HepG2 (cell line): ENCODE measurements at regions not wholly inside any gene's neighbourhood (a gene's known extent, or its start where the extent isn't known, plus 50 kb on each side); places are given as distances from the start of the nearest gene placed in this dataset.

Source experiments
- ATAC-seq: fragments of 200-7000 bp; cut with Tn5 transposase; 3 replicates; pipeline ENCODE4 v1.9.1; 2020; ENCODE audit warnings: mild to moderate bottlenecking, moderate library complexity
- BruUV-seq: library from RNA; stranded (reverse); fragments of 400-500 nt; replicated peaks from 2 replicates; lab custom pipeline; 2021; lab: Mats Ljungman, UMichigan
- CTCF ChIA-PET: fragments of 300-600 bp; formaldehyde crosslinking; extraction: SDS; loops from one replicate; lab custom pipeline; 2021; ENCODE audit warnings: low total read pairs, inconsistent platforms, low intra/inter-chr PET ratio; lab: Yijun Ruan, JAX
- POLR2A ChIA-PET: fragments of 350-600 bp; sonication (Branson Sonifier 250); formaldehyde crosslinking; loops from one replicate; lab custom pipeline; 2020; ENCODE audit warnings: antibody characterized with exemption, inconsistent platforms; lab: Yijun Ruan, JAX
- DNase-seq: peaks from one replicate; pipeline ENCODE4 v3.0.0-alpha.2; 2015; ENCODE audit warnings: low spot score
- FAIRE-seq: peaks from 3 replicates; lab custom pipeline; 2011; peaks lifted over from hg19 to GRCh38; lab: Jason Lieb, UNC
- H2AFZ ChIP-seq: one replicate; pipeline ENCODE4 v1.6.1; 2011; ENCODE audit warnings: low read length, inconsistent platforms
- H3K27ac ChIP-seq: fragments of 300-600 bp; 3 replicates; pipeline ENCODE4 v1.8.0; 2011; ENCODE audit warnings: mixed run types, mild to moderate bottlenecking, mixed read lengths, low read length, inconsistent platforms; ENCODE audit not compliant: insufficient read depth; ENCODE audit errors: extremely low read length
- H3K27me3 ChIP-seq, 2 experiments: fragments of 200-600 bp in 1 of 2; 2 replicates in 1 of 2; 3 replicates in 1 of 2; pipeline versions ENCODE4 v1.6.0 to v1.8.0; 2011; ENCODE audit warnings: low read length in 2 of 2, mild to moderate bottlenecking in 2 of 2, moderate library complexity in 2 of 2, inconsistent platforms in 1 of 2; ENCODE audit not compliant: insufficient read depth in 2 of 2, control insufficient read depth in 1 of 2
- H3K36me3 ChIP-seq, 2 experiments: fragments of 200-600 bp in 1 of 2; replicated peaks in 1 of 2; 2 replicates in 1 of 2; 3 replicates in 1 of 2; pipeline versions ENCODE4 v1.5.1 to v1.8.0; 2011; ENCODE audit warnings: low read length in 2 of 2, inconsistent platforms in 1 of 2; ENCODE audit not compliant: insufficient read depth in 2 of 2, control insufficient read depth in 1 of 2
- H3K4me1 ChIP-seq: 2 replicates; pipeline ENCODE4 v1.5.1; 2012; ENCODE audit warnings: low read length, inconsistent platforms; ENCODE audit not compliant: insufficient read depth
- H3K4me2 ChIP-seq: 2 replicates; pipeline ENCODE4 v1.6.0; 2011; ENCODE audit warnings: low read depth, low read length, inconsistent platforms
- H3K4me3 ChIP-seq, 3 experiments: fragments of 200-600 bp in 1 of 3; sonication (generic), shearing (Covaris generic) in 1 of 3; replicated peaks in 1 of 3; 2 replicates each; pipeline ENCODE4 v1.5.1; 2011 to 2016; ENCODE audit warnings: low read length in 3 of 3, inconsistent platforms in 2 of 3, low read depth in 2 of 3, mild to moderate bottlenecking in 2 of 3, control low read depth in 1 of 3, mixed read lengths in 1 of 3; ENCODE audit not compliant: insufficient read depth in 1 of 3
- H3K79me2 ChIP-seq: one replicate; pipeline ENCODE4 v1.6.1; 2011; ENCODE audit warnings: low read length, inconsistent platforms; ENCODE audit not compliant: insufficient read depth
- H3K9ac ChIP-seq: 2 replicates; pipeline ENCODE4 v1.6.0; 2011; ENCODE audit warnings: mild to moderate bottlenecking, low read depth, low read length, inconsistent platforms; ENCODE audit not compliant: insufficient read depth
- H3K9me3 ChIP-seq: 2 replicates; pipeline ENCODE4 v1.5.1; 2012; ENCODE audit warnings: mild to moderate bottlenecking, low read length
- H4K20me1 ChIP-seq: 2 replicates; pipeline ENCODE4 v1.6.0; 2011; ENCODE audit warnings: inconsistent platforms, mild to moderate bottlenecking, low read length, moderate library complexity; ENCODE audit not compliant: insufficient read depth
- ATF7-NPFF ChIP-seq: sonication (generic); formaldehyde crosslinking; IDR thresholded peaks from 2 replicates; pipeline ENCODE4 v1.8.1; 2023; ENCODE audit warnings: mild to moderate bottlenecking, low read depth, missing genetic modification reagents, moderate library complexity
- HDAC1 ChIP-seq: sonication (generic); formaldehyde crosslinking; IDR thresholded peaks from 2 replicates; pipeline ENCODE4 v1.5.1; 2020; ENCODE audit warnings: mild to moderate bottlenecking, missing genetic modification reagents
- MIER2 ChIP-seq: IDR thresholded peaks from 2 replicates; pipeline ENCODE4 v1.6.1; 2016; ENCODE audit warnings: missing biosample characterization, missing genetic modification reagents
- TFDP2 ChIP-seq: sonication (generic); formaldehyde crosslinking; IDR thresholded peaks from 2 replicates; pipeline ENCODE4 v1.4.0; 2020; ENCODE audit warnings: missing genetic modification reagents
- ZFX ChIP-seq: sonication (generic); formaldehyde crosslinking; IDR thresholded peaks from 2 replicates; pipeline ENCODE4 v1.4.0; 2020; ENCODE audit warnings: mild to moderate bottlenecking, low read depth, missing genetic modification reagents, moderate library complexity
- ZKSCAN8 ChIP-seq: IDR thresholded peaks from 2 replicates; pipeline ENCODE4 v1.6.1; 2016; ENCODE audit warnings: borderline replicate concordance, missing genetic modification reagents, missing compliant biosample characterization
- WGBS: methylation state at CpG from one replicate; pipeline ENCODE4 v1.1.6; 2017; ENCODE audit warnings: low lambda C conversion rate; 5-methylcytosine and 5-hydroxymethylcytosine counted together
- in situ Hi-C: cut with HindIII; loops from 2 replicates; pipeline ENCODE4 v1.10.0; 2017; ENCODE audit warnings: low pct_unique_long_range_greater_than_20kb; ENCODE audit not compliant: extremely low pct_ligation_motif_present
- intact Hi-C: fragments of 100-400 bp; cut with micrococcal nuclease; formaldehyde crosslinking; loops from one replicate; pipeline ENCODE4 v1.10.0; 2022; ENCODE audit not compliant: unreplicated experiment
- TF ChIP-seq, protein P1 (sequence below): sonication (generic); formaldehyde crosslinking; conservative IDR thresholded peaks from 2 replicates; pipeline ENCODE4 v1.8.0; 2022; ENCODE audit warnings: missing genetic modification reagents

DNA sequence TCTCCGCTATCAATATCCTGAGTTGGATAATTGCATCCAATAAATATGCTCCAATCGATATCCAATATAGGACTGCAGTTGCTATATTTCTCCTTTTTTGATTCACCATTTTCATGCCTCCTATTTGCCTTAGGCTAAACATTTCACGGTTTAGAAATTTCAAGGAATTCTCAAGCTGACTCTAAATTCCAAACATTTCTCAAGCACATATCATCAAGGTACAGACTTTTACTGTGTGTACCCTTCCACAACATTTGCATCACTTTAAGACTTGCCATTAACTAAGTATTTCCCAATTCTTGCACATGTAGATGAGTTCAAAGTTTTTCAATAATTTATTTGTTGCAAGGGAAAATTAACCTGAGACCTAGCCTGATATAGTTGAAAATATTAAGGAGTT is 795.2 kb upstream of the TMPRSS15 start:
- Histone ChIP-seq H3K9ac (no peak overlapping the region), H3K27me3 (no peaks in the 10 kb centered on the region), H4K20me1 (no peaks in the 10 kb centered on the region), H3K27ac (no peak overlapping the region), H3K4me3 (no peak overlapping the region; a peak in 1 of 6 replicates), H3K79me2 (no peaks in the 10 kb centered on the region), H3K4me1 (no peaks in the 10 kb centered on the region), H3K4me2 (no peak overlapping the region), H2AFZ (no peak overlapping the region), H3K36me3 (no peaks in the 10 kb centered on the region), H3K9me3 (peaks cover 91% of the 10 kb centered on the region)
- in situ Hi-C loops, result no loop called here
- no peak for DNase-seq
- intact Hi-C loops, result no loop called here
- no TSS peak for BruUV-seq
- FAIRE-seq, result no peak
- ATAC-seq, result no peak
- 13% methylated on average over 3 of the region's 3 CpGs for WGBS
- TF ChIP-seq ZKSCAN8 (CRISPR knock-in tag) (no peak), TFDP2 (CRISPR knock-in tag) (no peak), ATF7-NPFF (CRISPR knock-in tag) (no peak), ZFX (CRISPR knock-in tag) (no peak), HDAC1 (no peak), MIER2 (CRISPR knock-in tag) (no peak)
- TF ChIP-seq, protein P1, sequence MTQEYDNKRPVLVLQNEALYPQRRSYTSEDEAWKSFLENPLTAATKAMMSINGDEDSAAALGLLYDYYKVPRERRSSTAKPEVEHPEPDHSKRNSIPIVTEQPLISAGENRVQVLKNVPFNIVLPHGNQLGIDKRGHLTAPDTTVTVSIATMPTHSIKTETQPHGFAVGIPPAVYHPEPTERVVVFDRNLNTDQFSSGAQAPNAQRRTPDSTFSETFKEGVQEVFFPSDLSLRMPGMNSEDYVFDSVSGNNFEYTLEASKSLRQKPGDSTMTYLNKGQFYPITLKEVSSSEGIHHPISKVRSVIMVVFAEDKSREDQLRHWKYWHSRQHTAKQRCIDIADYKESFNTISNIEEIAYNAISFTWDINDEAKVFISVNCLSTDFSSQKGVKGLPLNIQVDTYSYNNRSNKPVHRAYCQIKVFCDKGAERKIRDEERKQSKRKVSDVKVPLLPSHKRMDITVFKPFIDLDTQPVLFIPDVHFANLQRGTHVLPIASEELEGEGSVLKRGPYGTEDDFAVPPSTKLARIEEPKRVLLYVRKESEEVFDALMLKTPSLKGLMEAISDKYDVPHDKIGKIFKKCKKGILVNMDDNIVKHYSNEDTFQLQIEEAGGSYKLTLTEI (CRISPR knock-in tag), result no peak
- POLR2A ChIA-PET, result no interaction called here
- CTCF ChIA-PET, result no interaction called here
